ENCODE measurements at regions not wholly inside any gene's neighbourhood (a gene's known extent, or its start where the extent isn't known, plus 50 kb on each side); places are given as distances from the start of the nearest gene placed in this dataset.

GRCh38 chr10:42951486-42952251, 125.2 kb upstream of the RET start:
- Histone ChIP-seq H3K9me3 (ENCODE audit: insufficient read depth, low read depth, low read length) (no peaks in the 10 kb centered on the region), H3K4me3 (ENCODE audit: insufficient read depth, low read depth, low read length) (no peak overlapping the region), H3K4me1 (ENCODE audit: insufficient read depth, low read length) (no peaks in the 10 kb centered on the region), H3K36me3 (ENCODE audit: insufficient read depth, low read length) (no peaks in the 10 kb centered on the region), H2AFZ (ENCODE audit: low read depth, low read length) (peak overlapping the region; percentile 10), H3K4me2 (ENCODE audit: low read length) (no peak overlapping the region), H3K9ac (ENCODE audit: low read length) (no peak overlapping the region), H4K20me1 (ENCODE audit: insufficient read depth, low read length) (no peaks in the 10 kb centered on the region), H3K79me2 (ENCODE audit: insufficient read depth, low read length) (no peaks in the 10 kb centered on the region), H3K27ac (ENCODE audit: low read depth, low read length) (no peak overlapping the region), H3K27me3 (ENCODE audit: insufficient read depth, low read length) (no peaks in the 10 kb centered on the region)
- Mint-ChIP-seq H3K4me1 (ENCODE audit: low read depth, unreplicated experiment) (peaks cover 3% of the 10 kb centered on the region), H3K36me3 (ENCODE audit: low read depth, unreplicated experiment) (peaks cover 1% of the 10 kb centered on the region), H3K9me3 (ENCODE audit: unreplicated experiment) (no peaks in the 10 kb centered on the region), H3K27ac (ENCODE audit: unreplicated experiment) (no peak overlapping the region), H3K27me3 (ENCODE audit: low read depth, unreplicated experiment) (peaks cover 31% of the 10 kb centered on the region), H3K4me3 (ENCODE audit: unreplicated experiment) (no peak overlapping the region)
- no peak for TF ChIP-seq CTCF (IDR thresholded peaks at IDR 0.05; ENCODE audit: insufficient read depth, low read depth, low read length)
- TF ChIP-seq EZH2 (IDR thresholded peaks at IDR 0.05; ENCODE audit: insufficient read depth, low read length): no peak
- DNase-seq (ENCODE audit: low read depth) (no peak), FAIRE-seq (no peak)

GRCh38 chr10:42952349-42952748, 124.5 kb upstream of the RET start:
- no peaks in the 10 kb centered on the region for H3K79me2 ChIP-seq (ENCODE audit: insufficient read depth, low read length)
- DNase-seq (ENCODE audit: low read depth) (no peak), FAIRE-seq (no peak)
- H3K4me1 ChIP-seq (ENCODE audit: insufficient read depth, low read length): no peaks in the 10 kb centered on the region
- no peak overlapping the region for H2AFZ ChIP-seq (ENCODE audit: low read depth, low read length)
- Mint-ChIP-seq H3K4me3 (ENCODE audit: unreplicated experiment) (no peak overlapping the region), H3K27me3 (ENCODE audit: low read depth, unreplicated experiment) (peaks cover 35% of the 10 kb centered on the region), H3K36me3 (ENCODE audit: low read depth, unreplicated experiment) (peaks cover 1% of the 10 kb centered on the region), H3K4me1 (ENCODE audit: low read depth, unreplicated experiment) (peaks cover 3% of the 10 kb centered on the region), H3K27ac (ENCODE audit: unreplicated experiment) (no peak overlapping the region), H3K9me3 (ENCODE audit: unreplicated experiment) (no peaks in the 10 kb centered on the region)
- no peak overlapping the region for H3K4me3 ChIP-seq (ENCODE audit: insufficient read depth, low read depth, low read length)
- no peaks in the 10 kb centered on the region for H3K27me3 ChIP-seq (ENCODE audit: insufficient read depth, low read length)
- no peak for TF ChIP-seq CTCF (IDR thresholded peaks at IDR 0.05; ENCODE audit: insufficient read depth, low read depth, low read length)
- TF ChIP-seq EZH2 (IDR thresholded peaks at IDR 0.05; ENCODE audit: insufficient read depth, low read length): no peak
- H3K4me2 ChIP-seq (ENCODE audit: low read length): no peak overlapping the region
- no peaks in the 10 kb centered on the region for H4K20me1 ChIP-seq (ENCODE audit: insufficient read depth, low read length)
- no peaks in the 10 kb centered on the region for H3K9me3 ChIP-seq (ENCODE audit: insufficient read depth, low read depth, low read length)
- H3K9ac ChIP-seq (ENCODE audit: low read length): no peak overlapping the region
- no peak overlapping the region for H3K27ac ChIP-seq (ENCODE audit: low read depth, low read length)
- no peaks in the 10 kb centered on the region for H3K36me3 ChIP-seq (ENCODE audit: insufficient read depth, low read length)

Data from astrocyte (in vitro differentiated cells and primary cell).